GM19239 (cell line): ENCODE measurements at regions not wholly inside any gene's neighbourhood (a gene's known extent, or its start where the extent isn't known, plus 50 kb on each side); places are given as distances from the start of the nearest gene placed in this dataset.

Experiments used
- DNase-seq: peaks from one replicate; pipeline ENCODE4 v3.0.0; 2011; ENCODE audit warnings: low spot score; ENCODE audit not compliant: insufficient read length
- FAIRE-seq: peaks from 2 replicates; lab custom pipeline; 2011; peaks lifted over from hg19 to GRCh38; lab: Jason Lieb, UNC

- DNase-seq (no peak), FAIRE-seq (no peak)
Measured at GRCh38 chr2:22536133-22536532, 848.8 kb upstream of the KLHL29 start.

- DNase-seq: no peak
- no peak for FAIRE-seq
Measured at GRCh38 chr2:22554453-22554852, 830.5 kb upstream of the KLHL29 start.

GRCh38 chr2:22557406-22557805, 827.6 kb upstream of the KLHL29 start:
- FAIRE-seq: no peak
- no peak for DNase-seq

- FAIRE-seq: no peak
- DNase-seq: no peak
Measured at GRCh38 chr2:22560021-22560420, 825.0 kb upstream of the KLHL29 start.

- FAIRE-seq (no peak), DNase-seq (no peak)
Measured at GRCh38 chr2:22579341-22579740, 805.6 kb upstream of the KLHL29 start.

GRCh38 chr2:22582107-22582506, 802.9 kb upstream of the KLHL29 start:
- FAIRE-seq (no peak), DNase-seq (no peak)

GRCh38 chr2:22596306-22596705, 788.7 kb upstream of the KLHL29 start:
- DNase-seq (no peak), FAIRE-seq (no peak)

GRCh38 chr2:22600156-22600555, 784.8 kb upstream of the KLHL29 start:
- DNase-seq (no peak), FAIRE-seq (no peak)

- FAIRE-seq (no peak), DNase-seq (no peak)
Measured at GRCh38 chr2:22600999-22601398, 784.0 kb upstream of the KLHL29 start.

- no peak for FAIRE-seq
- no peak for DNase-seq
Measured at GRCh38 chr2:22604136-22604535, 780.8 kb upstream of the KLHL29 start.

GRCh38 chr2:22616031-22616430, 768.9 kb upstream of the KLHL29 start:
- FAIRE-seq (no peak), DNase-seq (no peak)

GRCh38 chr2:22623620-22624019, 761.4 kb upstream of the KLHL29 start:
- FAIRE-seq (no peak), DNase-seq (no peak)

GRCh38 chr2:22626621-22627020, 758.4 kb upstream of the KLHL29 start:
- DNase-seq (no peak), FAIRE-seq (no peak)

- FAIRE-seq (no peak), DNase-seq (no peak)
Measured at GRCh38 chr2:22628221-22628620, 756.8 kb upstream of the KLHL29 start.

- FAIRE-seq (no peak), DNase-seq (no peak)
Measured at GRCh38 chr2:22628906-22629305, 756.1 kb upstream of the KLHL29 start.

- no peak for FAIRE-seq
- DNase-seq: no peak
Measured at GRCh38 chr2:22634167-22634566, 750.8 kb upstream of the KLHL29 start.

- no peak for FAIRE-seq
- no peak for DNase-seq
Measured at GRCh38 chr2:22656426-22656825, 728.6 kb upstream of the KLHL29 start.

- no peak for FAIRE-seq
- no peak for DNase-seq
Measured at GRCh38 chr2:22673529-22673928, 711.5 kb upstream of the KLHL29 start.

- FAIRE-seq: no peak
- no peak for DNase-seq
Measured at GRCh38 chr2:22683914-22684313, 701.1 kb upstream of the KLHL29 start.

GRCh38 chr2:22690096-22690495, 694.9 kb upstream of the KLHL29 start:
- DNase-seq: no peak

GRCh38 chr2:22691666-22692065, 693.3 kb upstream of the KLHL29 start:
- no peak for FAIRE-seq
- DNase-seq: no peak

More at GRCh38 chr2:22690096-22690495, 694.9 kb upstream of the KLHL29 start:
- FAIRE-seq: no peak

- FAIRE-seq: no peak
- DNase-seq: no peak
Measured at GRCh38 chr2:22692746-22693145, 692.2 kb upstream of the KLHL29 start.

- no peak for FAIRE-seq
- no peak for DNase-seq
Measured at GRCh38 chr2:22694300-22694699, 690.7 kb upstream of the KLHL29 start.
